ENCODE measurements at regions not wholly inside any gene's neighbourhood (a gene's known extent, or its start where the extent isn't known, plus 50 kb on each side); places are given as distances from the start of the nearest gene placed in this dataset.

- CTCF ChIA-PET = no interaction called here
- POLR2A ChIA-PET = no interaction called here
Measured at GRCh38 chr6:154579046-154579445, 68.6 kb upstream of the CNKSR3 start.

More at GRCh38 chr6:154579046-154579445, 68.6 kb upstream of the CNKSR3 start:
- H4K20me1 ChIP-seq (ENCODE audit: insufficient read depth) = no peaks in the 10 kb centered on the region
- no peak overlapping the region for H3K27ac ChIP-seq (ENCODE audit: low read depth in 2 of 2, low read length in 1 of 2)
- H3K9me2 ChIP-seq = no peaks in the 10 kb centered on the region
- H3K27me3 ChIP-seq (ENCODE audit: insufficient read depth) = no peaks in the 10 kb centered on the region; the same call in 1 of the 2 replicates
- no peak for DNase-seq
- H2AFZ ChIP-seq (ENCODE audit: low read depth) = no peak overlapping the region
- H3K9me3 ChIP-seq = no peaks in the 10 kb centered on the region
- no peak for TF ChIP-seq USF1 (IDR thresholded peaks at IDR 0.05; ENCODE audit: borderline replicate concordance, low read depth)
- no peak for TF ChIP-seq REST (IDR thresholded peaks at IDR 0.05; ENCODE audit: low read depth, low read length)
- TF ChIP-seq SMC3 (IDR thresholded peaks at IDR 0.05; ENCODE audit: low read depth, low read length) = no peak
- TF ChIP-seq CHD2 (IDR thresholded peaks at IDR 0.05; ENCODE audit: low read length, partially characterized antibody) = no peak
- no peak for TF ChIP-seq PBX3 (IDR thresholded peaks at IDR 0.05)
- no peak for TF ChIP-seq TAF1 (IDR thresholded peaks at IDR 0.05; ENCODE audit: borderline replicate concordance, low read depth, low read length)
- no peak for TF ChIP-seq MAX (IDR thresholded peaks at IDR 0.05; ENCODE audit: low read depth)
- no peak for TF ChIP-seq POLR2AphosphoS5 (IDR thresholded peaks at IDR 0.05; ENCODE audit: low read depth, low read length)
- 88% methylated on average over 1 of the region's 2 CpGs for WGBS (ENCODE audit: low lambda C conversion rate)
- no peak overlapping the region for H3K9ac ChIP-seq
- H3K4me2 ChIP-seq = no peak overlapping the region
- no peaks in the 10 kb centered on the region for H3K79me2 ChIP-seq (ENCODE audit: insufficient read depth)
- H3F3A ChIP-seq (replicated peaks; ENCODE audit: insufficient read depth) = no peaks in the 10 kb centered on the region
- no peak overlapping the region for H3K4me3 ChIP-seq (ENCODE audit: low read depth in 2 of 2, low read length in 1 of 2)
- H3K4me1 ChIP-seq (ENCODE audit: control insufficient read depth in 1 of 2, insufficient read depth in 2 of 2, low read depth in 1 of 2, low read length in 1 of 2) = peaks cover 0 to 8% of the 10 kb centered on the region in 2 experiments; a peak in 1 of 4 replicates
- no peaks in the 10 kb centered on the region for H3K36me3 ChIP-seq (replicated peaks in 1 of 2; ENCODE audit: control insufficient read depth in 1 of 2, insufficient read depth in 2 of 2, low read length in 1 of 2)
